ENCODE measurements at regions not wholly inside any gene's neighbourhood (a gene's known extent, or its start where the extent isn't known, plus 50 kb on each side); places are given as distances from the start of the nearest gene placed in this dataset.

DNA sequence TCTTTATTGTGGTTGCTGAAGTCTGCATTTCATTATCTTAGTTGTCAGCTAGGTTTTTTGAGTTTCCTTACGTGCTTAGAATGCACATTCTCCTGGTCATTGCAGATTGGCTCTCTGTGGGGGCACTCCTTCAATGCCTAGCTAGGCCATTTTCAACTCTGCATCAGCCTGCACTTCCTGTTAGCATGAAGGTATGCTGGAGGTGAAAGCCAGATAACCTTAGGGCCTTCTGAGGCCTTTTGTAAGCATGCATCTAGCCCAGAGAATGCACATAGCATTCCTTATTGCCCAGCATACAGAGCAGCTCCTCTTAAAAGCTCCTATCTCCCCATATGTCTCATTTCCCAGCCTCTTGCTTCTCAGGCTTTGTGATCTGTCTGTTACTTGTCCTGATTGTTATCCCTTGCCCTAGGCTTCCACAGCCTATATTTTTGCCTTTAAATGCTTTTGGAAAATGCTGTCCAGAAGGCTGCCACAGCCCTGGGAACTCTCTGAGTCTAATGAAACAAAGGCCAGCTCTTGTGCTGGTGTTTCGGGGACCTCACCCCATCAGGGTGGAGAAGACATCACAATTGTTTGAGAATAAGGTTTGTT, 108.1 kb upstream of the IGFBP3 start:
- no peak for DNase-seq

DNA sequence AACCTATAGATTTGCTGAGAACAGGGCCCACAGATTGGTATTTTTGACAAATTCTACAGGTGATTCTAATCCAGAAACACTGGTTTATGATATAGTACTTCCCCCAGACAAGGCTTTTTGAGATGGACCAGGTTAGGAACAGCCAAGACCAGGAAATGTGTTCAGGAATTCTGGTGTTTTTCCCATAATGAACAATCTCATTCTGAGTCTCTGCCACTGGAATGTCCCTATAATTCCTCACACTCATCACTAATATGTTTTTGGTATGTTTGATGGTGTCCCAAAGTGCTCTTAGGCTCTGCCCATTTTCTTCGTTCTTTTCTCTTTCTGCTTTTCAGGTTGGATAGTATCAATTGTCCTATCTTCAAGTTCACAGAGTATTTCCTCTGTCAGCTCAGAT, 107.2 kb upstream of the IGFBP3 start:
- DNase-seq = no peak

DNA sequence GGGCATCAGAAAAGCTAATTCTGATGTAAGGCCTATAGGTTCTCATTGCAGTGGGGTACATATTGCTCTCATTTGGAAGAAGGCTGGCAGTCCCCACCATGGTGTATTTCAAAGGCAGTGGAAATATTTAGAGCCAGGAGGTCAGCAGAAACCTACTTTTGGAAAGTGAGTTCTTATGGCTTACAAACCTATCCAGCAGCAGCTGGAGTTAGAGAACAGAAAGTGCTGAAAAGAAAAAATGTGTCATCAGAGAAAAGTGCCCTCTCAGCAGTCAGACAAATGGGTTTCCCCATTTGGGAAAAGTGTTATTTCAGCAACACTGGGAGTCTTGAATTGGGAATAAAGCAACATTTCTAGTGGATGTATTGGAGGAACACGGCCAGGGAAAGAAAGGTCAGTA, 105.7 kb upstream of the IGFBP3 start:
- DNase-seq = no peak

GRCh38 chr7:46024263-46024916, 103.3 kb upstream of the IGFBP3 start:
- no peak for DNase-seq

DNA sequence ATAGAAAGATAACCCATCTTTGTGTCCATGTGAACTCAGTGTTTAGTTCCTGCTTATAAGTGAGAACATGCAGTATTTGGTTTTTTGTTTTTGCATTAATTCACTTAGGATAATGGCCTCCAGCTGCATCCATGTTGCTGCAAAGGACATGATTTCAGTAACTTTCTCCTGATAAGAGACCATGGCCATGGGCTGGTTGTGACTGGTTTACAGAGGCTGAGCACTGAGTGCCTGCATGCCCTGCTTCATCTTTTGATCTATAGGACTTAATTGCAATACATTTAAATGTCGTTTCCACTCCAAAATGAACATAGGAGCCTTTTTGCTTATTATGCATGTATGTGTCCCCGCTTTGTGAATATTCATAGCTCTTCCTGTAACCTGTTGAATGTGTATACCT, 101.3 kb upstream of the IGFBP3 start:
- no peak for DNase-seq

DNA sequence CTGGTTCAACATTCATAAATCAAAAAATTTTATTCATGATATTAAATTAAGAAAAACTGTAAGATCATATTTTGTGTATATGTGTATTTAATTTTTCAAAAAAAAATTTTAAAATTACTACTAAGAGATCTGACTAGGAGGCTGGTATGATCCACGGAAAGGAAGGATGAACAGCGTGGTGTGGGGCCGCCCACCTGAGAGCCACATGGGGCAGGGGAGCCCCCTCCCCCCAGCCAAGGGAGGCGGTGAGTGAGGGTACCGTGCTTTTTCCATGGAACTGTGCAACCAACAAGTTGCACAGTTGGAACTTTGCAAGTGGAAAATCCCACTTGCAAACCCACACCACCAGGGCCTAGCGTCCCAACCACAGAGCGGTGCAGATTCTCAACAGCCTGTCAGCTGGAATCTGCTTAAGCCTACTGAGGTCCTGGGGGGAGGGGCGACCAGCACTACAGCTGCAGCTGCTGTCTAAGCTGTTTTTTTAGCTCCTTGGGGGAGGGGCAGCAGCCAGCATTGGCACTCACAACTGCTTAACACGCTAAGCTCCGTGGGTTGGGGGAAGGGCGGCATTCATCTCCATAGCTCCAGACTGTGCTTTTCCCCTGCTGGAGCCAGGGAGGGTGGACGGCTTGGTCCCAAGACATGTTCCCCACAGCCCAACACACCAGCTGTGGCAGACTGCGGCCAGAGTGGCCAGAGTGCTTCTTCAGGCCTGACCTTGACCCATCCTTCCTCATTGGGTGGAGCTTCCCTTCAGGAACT, 94.2 kb upstream of the IGFBP3 start:
- DNase-seq = no peak

- no peak for DNase-seq
Observed at GRCh38 chr7:46011501-46011900, 90.4 kb upstream of the IGFBP3 start.

GRCh38 chr7:46011059-46011458, 90.0 kb upstream of the IGFBP3 start:
- no peak for DNase-seq

GRCh38 chr7:46009211-46009610, 88.1 kb upstream of the IGFBP3 start:
- DNase-seq = no peak

DNA sequence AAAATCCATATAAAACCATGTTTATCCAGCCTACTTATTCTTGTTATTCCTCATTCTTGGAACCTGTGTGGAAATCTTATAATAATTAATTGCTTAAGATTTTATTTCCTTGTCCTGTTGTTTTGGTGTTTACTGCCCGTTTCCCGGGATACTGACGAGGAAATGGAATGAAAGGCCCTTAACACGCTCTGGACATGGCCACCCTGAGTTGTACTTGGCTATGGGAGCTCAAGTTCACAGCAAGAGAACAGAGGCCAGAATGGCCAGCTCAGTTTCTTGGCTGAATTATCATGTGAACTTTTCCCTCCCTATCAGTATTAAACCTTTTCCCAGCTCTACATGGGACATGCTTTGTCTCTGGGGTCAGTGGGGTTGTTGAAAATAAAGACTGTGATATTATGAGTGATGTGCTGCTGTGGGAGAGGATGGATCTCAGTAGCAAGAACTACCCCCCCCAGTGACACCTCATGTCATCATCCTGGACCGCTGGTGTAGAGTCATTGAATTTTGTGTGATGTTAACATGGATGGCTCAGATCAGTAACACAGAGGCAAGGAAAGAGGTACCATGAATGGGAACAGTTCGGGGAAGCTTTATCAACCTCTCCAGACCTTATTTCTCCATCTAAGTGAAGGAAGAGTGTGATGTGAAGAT, 87.0 kb upstream of the IGFBP3 start:
- no peak for DNase-seq

- DNase-seq = no peak
Observed at GRCh38 chr7:46007194-46007593, 86.1 kb upstream of the IGFBP3 start.

- no peak for DNase-seq
Observed at GRCh38 chr7:46006723-46007122, 85.7 kb upstream of the IGFBP3 start.

DNA sequence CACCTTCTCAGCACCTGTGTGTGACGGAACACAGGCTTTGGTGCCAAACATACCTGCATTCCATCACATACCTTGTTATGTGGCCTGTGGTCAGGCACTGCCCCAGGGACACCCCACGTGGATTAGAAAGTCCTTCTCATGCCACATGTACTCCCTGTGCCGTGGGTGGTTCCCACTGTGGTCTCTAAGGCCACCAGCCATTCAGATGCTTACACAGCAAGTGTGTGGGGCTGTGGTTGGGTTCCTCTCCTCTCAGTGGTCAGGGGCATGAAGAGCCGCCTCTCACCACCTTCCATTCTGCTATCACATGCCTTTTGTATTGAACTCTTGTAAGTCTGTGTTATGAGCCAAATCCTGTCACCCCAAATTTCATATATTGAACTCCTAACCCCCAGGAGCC, 85.1 kb upstream of the IGFBP3 start:
- DNase-seq = no peak

GRCh38 chr7:46004965-46005364, 83.9 kb upstream of the IGFBP3 start:
- no peak for DNase-seq

DNA sequence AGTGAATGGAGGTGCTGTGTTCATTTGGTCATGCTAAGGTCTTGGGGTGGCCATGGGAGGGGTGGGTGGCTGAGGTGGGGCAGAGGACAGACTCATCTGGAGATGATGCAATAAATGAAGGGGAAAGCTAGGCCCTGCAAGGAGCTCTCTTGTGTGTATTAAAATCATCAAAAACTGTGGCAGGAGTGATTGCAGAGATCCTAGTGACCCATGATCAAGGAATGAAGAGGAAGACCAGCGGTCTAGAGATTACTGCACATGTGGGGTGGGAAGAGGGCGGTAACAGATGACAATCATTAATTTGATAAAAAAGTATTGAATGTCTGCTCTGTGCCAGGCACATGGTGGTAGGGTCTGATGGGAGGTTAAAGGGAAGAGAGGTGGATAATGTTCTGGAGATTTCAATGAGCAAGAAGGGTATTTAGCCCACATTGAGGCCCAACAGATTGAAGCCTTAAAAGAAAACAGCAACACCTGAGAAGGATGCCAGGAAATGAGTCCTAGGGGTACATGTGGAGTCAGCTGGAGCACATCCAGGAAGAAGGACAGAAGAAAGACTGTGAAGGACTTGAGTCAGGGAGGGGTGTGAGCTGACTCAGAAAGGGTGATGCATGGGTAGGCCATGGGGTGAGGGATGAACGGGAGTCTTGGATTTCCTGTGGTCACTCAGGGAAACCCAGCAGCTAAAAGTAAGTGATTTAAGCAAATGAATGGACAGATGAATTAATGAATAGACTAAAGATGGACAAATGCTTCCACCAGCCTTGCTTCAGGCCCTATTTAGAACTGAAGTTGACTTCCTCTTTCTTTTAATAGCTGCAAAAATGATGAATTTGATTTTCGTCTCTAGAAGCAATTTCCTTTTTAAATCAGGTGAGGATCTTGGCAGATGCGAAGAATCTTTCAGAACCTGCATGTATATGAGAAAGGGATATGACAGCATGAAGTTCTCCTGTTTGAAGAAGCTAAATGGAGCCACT, 83.1 kb upstream of the IGFBP3 start:
- no peak for DNase-seq

DNA sequence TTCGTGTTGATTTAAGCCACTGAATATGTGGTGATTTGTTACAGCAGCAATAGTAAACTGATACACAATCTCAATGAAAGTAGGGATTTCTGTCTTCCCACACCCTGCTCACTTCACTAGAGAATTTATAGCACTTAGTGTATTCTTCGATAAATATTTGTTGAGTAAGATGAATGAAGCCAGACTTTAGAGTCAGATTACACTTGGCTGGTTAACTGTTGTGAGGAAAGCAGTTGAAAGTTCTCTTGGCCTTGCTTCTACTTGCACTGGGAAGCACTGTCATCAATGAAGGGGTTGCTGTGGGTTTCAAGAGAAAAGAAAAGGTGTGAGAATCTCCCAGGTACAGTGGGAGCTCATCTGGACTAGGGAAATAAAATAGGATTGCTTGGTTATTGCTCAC, 82.1 kb upstream of the IGFBP3 start:
- DNase-seq = no peak

GRCh38 chr7:46000513-46000912, 79.4 kb upstream of the IGFBP3 start:
- DNase-seq = no peak

DNA sequence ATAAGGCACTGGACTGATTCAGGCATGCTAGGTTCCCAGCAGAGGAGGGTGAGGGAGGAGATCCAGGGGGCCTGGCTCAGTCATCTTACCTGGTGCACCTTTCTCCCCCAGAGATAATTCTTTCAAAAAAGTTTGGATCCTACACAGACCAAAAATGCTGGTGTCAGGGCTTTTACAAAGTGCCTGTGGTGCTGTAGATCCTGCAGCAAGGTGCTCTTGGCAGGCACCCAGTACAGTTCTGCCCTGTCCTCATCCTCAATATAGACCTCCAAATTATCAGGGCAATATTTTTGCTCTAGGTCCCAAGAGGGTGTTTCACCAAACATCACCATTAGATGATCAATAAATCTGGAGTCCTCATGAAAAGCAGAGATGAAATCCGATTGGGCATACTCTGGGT, 78.5 kb upstream of the IGFBP3 start:
- no peak for DNase-seq

GRCh38 chr7:45998506-45998905, 77.4 kb upstream of the IGFBP3 start:
- DNase-seq = no peak

GRCh38 chr7:45993621-45994020, 72.5 kb upstream of the IGFBP3 start:
- DNase-seq = no peak

GRCh38 chr7:45992826-45993225, 71.8 kb upstream of the IGFBP3 start:
- DNase-seq = no peak

- DNase-seq = no peak
Observed at GRCh38 chr7:45990276-45990675, 69.2 kb upstream of the IGFBP3 start.

Data from NCI-H1105 treated with DMSO at 0.1 percent for 48 hours (cell line).